ENCODE measurements at regions not wholly inside any gene's neighbourhood (a gene's known extent, or its start where the extent isn't known, plus 50 kb on each side); places are given as distances from the start of the nearest gene placed in this dataset.

- TF ChIP-seq, protein P1, sequence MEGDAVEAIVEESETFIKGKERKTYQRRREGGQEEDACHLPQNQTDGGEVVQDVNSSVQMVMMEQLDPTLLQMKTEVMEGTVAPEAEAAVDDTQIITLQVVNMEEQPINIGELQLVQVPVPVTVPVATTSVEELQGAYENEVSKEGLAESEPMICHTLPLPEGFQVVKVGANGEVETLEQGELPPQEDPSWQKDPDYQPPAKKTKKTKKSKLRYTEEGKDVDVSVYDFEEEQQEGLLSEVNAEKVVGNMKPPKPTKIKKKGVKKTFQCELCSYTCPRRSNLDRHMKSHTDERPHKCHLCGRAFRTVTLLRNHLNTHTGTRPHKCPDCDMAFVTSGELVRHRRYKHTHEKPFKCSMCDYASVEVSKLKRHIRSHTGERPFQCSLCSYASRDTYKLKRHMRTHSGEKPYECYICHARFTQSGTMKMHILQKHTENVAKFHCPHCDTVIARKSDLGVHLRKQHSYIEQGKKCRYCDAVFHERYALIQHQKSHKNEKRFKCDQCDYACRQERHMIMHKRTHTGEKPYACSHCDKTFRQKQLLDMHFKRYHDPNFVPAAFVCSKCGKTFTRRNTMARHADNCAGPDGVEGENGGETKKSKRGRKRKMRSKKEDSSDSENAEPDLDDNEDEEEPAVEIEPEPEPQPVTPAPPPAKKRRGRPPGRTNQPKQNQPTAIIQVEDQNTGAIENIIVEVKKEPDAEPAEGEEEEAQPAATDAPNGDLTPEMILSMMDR (IDR thresholded peaks at IDR 0.05) = no peak
- TF ChIP-seq POLR2A (IDR thresholded peaks at IDR 0.05) = no peak
- no peak for DNase-seq (ENCODE audit: low spot score in 2 of 2)
Measured at GRCh38 chr9:81397481-81398381, 291.6 kb downstream of the TLE1 start.

GRCh38 chr9:81396528-81396927, 292.8 kb downstream of the TLE1 start:
- TF ChIP-seq, protein P1 (IDR thresholded peaks at IDR 0.05) = no peak
- TF ChIP-seq POLR2A (IDR thresholded peaks at IDR 0.05) = no peak
- no peak overlapping the region for H3K4me3 ChIP-seq (ENCODE audit: low read depth, poor library complexity, severe bottlenecking)
- intact Hi-C loops (cut with DNase I; ENCODE audit: low total_unique reads) = no loop called here
- WGBS, 2 donors = 46 to 49% methylated on average over 9 of the region's 9 CpGs
- no peak for DNase-seq (ENCODE audit: low spot score in 2 of 2)

More at GRCh38 chr9:81397481-81398381, 291.6 kb downstream of the TLE1 start:
- WGBS, 2 donors = 45 to 69% methylated on average over 9 of the region's 9 CpGs
- no peak overlapping the region for H3K4me3 ChIP-seq (ENCODE audit: low read depth, poor library complexity, severe bottlenecking)
- intact Hi-C loops (cut with DNase I; ENCODE audit: low total_unique reads) = no loop called here

GRCh38 chr9:81395676-81396054, 293.7 kb downstream of the TLE1 start:
- intact Hi-C loops (cut with DNase I; ENCODE audit: low total_unique reads) = no loop called here
- 50 to 64% methylated on average over 4 of the region's 4 CpGs for WGBS, 2 donors
- DNase-seq (ENCODE audit: low spot score in 2 of 2) = no peak
- H3K4me3 ChIP-seq (ENCODE audit: low read depth, poor library complexity, severe bottlenecking) = no peak overlapping the region
- no peak for TF ChIP-seq POLR2A (IDR thresholded peaks at IDR 0.05)
- TF ChIP-seq, protein P1 (IDR thresholded peaks at IDR 0.05) = no peak

DNA sequence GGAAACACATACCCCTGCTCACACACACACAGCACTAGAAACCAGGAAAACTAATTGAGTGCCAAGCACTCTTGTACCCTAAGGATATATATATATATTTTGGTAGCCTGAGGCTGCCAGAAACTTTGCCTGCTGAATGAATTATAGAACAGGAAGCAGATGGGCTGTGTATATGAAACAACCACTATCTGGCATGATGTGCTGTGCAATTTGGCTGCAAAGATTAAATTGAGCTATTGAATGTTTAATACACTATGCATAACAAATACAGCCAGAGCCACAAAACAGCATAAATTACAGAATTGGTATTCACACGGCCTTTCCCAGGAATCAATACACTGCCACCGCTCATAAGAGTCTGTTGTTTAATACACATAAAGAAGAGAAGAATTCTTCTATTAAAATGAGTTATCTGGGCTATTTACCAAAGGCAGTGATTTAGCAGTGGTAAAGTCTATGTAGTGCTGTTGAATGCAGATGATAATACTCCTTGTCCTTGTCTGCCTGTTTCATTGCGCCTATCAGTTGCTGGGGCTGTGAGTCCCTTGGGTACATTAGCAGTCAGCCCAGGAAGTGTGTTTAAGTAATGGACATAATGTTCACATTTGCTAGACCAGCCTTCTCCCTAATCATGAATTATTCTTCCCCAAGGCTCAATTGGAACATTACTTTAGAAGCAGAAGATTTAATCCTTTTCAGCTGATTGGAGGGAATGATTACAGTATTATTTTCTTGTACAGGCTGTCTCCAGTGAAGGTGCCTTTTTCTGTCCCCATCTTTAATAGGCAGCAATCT, 294.3 kb downstream of the TLE1 start:
- no peak overlapping the region for H3K4me3 ChIP-seq (ENCODE audit: low read depth, poor library complexity, severe bottlenecking)
- 44 to 58% methylated on average over 3 of the region's 3 CpGs for WGBS, 2 donors
- intact Hi-C loops (cut with DNase I; ENCODE audit: low total_unique reads) = no loop called here
- TF ChIP-seq POLR2A (IDR thresholded peaks at IDR 0.05) = no peak
- TF ChIP-seq, protein P1 (IDR thresholded peaks at IDR 0.05) = no peak
- no peak for DNase-seq (ENCODE audit: low spot score in 2 of 2)

DNA sequence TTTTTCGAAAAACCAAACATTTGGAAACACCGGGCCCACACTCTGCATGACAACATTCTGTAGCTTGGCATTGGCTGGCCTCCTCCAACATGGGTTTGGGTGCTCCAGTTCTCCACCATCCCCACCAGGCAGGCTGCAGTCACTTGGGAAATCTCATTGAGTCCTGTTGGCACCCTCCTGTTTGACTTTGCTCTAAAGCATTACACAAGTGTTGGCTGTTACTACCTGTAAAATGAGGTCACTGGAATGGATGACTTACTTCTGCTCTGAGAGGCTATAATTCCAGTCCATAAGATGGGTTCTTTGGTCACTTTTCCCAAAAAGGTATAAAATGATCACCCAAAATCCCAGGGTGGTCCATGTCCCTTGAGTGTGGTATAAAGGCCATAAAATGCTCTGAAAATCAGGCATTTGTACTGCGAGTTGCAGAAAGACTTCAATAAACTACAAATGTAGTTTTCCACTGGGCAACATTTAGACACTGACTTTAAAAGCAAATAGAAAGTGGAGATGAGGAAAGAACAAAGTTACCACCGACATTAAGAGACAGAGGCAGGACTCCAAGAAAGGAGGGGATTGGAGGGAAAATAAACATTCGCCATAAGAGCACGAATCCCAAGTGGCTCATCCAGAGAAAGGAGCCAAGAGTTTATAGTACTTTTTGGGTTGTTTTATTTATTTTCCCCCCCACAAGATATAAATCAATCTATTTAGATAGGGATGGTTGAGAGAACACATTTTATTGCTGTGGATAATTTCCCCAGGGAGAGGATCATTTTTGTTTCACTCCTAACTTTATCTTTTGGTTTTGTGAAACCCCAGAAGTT, 295.1 kb downstream of the TLE1 start:
- no peak for TF ChIP-seq POLR2A (IDR thresholded peaks at IDR 0.05)
- TF ChIP-seq, protein P1 (IDR thresholded peaks at IDR 0.05) = no peak
- no peak overlapping the region for H3K4me3 ChIP-seq (ENCODE audit: low read depth, poor library complexity, severe bottlenecking)
- intact Hi-C loops (cut with DNase I; ENCODE audit: low total_unique reads) = no loop called here
- no peak for DNase-seq (ENCODE audit: low spot score in 2 of 2)
- 55 to 63% methylated on average over 6 of the region's 6 CpGs for WGBS, 2 donors
